CD4-positive, alpha-beta T cell treated with Interleukin-4 for 1 hour (primary cell): ENCODE measurements at regions not wholly inside any gene's neighbourhood (a gene's known extent, or its start where the extent isn't known, plus 50 kb on each side); places are given as distances from the start of the nearest gene placed in this dataset.
"Not testable (repeated sequence)": the region's sequence is repeated elsewhere in the genome, so short reads cannot be mapped to it uniquely, and the experiment has no call there.

ENCODE experiments used
- DNase-seq, 2 donors: peaks; one replicate each; pipeline ENCODE4 v3.0.0-alpha.2; 2020 to 2022

DNA sequence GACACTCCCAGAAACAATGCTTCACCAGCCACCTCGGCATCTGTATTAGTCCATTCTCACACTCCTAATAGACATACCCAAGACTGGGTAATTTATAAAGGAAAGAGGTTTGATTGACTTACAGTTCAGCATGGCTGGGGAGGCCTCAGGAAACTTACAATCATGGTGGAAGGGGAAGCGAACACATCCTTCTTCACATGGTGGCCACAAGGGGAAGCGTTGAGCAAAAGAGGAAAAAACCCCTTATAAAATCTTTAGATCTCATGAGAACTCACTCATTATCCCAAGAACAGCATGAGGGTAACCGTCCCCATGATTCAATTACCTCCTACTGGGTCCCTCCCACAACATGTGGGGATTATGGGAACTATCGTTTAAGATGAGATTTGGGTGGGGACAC, 140.9 kb downstream of the LIG4 start:
- not testable (repeated sequence) for DNase-seq

DNA sequence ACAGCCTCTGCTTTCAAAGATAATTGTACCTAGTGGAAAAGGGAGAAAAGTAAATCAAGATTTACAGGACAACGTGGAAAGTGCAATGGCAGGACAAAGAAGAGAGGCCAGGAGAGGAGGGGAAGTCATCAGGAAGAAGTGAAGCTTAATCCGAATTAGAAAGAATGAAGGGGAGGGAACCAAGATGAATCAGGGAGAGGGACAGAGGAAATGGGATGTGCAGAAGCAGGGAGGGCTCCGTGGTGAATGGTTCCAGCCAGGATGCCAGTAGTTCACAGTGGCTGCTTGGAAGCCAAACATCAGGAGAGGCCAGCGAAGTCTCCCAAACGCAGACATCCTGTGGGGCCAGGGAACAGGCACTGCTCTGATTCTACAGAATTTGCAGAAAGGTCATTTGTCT, 144.4 kb downstream of the LIG4 start:
- DNase-seq = no peak

DNA sequence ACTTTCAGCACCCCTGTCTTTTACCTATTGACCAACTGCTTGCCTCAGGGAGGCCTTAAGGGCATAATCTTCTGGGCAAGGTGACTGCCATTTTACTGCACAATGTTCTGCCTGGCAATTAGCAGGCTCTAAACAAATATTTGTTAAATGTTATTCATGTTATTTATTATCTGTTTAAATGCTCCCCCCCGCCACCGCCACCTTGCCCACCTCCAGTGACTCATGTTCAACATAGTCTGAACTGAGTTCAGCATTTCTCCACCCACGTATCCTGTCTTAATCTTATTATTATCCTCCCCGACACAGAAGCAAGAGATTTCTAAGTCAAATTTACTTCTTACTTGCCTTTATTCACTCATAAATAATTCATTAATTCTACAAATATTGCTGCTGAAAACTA, 144.8 kb downstream of the LIG4 start:
- no peak for DNase-seq

DNA sequence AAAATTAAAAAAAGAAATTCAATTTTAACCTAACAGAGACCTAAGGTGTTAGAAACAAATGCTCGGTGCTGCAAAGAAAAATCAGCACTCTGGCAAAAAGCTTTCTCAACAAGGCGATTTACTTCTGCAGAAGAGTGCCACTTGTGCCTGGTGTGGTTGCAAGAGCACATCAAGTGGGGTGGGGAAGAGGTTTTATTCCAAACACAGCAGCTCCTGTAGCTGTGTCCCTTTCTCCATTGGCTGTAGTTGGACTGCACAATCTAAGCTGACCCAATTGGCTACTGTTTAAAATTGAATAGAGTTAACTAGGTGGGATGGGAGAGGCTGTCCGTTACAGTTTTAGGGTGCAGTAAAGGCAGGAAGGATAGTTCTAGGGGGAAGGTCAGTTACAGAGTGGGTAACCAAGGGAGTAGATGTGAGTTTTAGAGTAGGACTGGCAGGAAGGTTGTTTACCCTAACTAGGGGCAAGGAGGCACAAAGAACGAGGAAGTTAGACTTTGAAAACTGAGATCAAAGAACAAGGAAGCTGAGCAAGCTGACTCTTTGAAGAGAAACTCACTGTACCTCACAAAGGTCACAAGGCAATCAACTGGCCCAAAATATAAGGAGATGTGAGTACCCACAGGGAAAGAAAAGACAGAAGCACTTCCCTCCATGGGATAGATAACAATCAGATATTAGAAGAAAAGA, 145.7 kb downstream of the LIG4 start:
- no peak for DNase-seq

DNA sequence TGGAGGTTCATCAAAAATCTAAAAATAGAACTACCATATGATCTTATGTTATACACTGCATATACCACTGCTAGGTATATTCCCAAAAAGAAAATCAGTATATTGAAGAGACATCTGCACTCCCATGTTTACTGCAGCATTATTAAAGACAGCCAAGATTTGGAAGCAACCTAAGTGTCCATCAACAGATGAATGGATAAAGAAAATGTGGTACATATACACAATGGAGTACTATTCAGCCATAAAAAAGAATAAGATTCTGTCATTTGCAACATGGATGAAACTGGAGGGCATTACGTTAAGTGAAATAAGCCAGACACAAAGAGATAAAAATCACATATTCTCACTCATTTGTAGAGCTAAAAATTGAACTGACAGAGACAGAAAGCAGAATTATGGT, 151.0 kb downstream of the LIG4 start:
- DNase-seq = not testable (repeated sequence)

DNA sequence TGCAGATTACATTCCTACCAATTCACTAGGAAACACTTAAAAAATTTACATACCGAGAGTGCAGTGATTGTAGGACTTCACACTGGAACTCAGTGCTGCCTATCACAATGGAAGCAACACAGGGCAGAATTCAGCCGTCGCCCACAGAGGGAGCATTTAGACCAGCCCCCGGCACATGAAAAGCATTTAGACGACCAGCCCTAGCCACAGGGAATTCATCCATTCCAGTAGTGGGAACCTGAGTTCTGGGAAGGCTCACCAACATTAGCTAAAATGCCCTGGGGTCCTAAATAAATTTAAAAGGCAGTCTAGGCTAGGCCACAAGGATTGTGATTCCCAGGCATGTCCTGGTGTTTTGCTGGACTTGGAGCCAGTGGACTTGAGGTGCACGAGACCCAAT, 155.2 kb downstream of the LIG4 start:
- no peak for DNase-seq

DNA sequence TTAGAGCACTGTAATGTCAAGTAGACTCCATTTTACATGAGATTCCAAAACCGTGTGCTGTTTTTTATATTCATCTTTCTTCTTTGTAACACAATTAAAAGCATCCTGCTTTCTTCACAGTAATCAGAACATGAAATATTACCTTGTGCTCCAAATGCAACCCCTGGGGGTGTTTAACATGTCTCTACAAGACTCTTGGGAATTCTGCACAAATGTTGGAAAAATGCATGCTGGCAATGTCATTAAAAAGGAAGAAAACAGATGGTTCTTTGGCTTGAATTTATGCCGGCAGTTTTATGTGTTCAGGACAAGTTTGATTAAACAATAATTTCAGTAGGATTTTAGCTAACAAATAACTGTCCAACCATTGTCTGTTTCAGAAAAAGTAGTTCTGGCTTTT, 159.1 kb downstream of the LIG4 start:
- DNase-seq = no peak

DNA sequence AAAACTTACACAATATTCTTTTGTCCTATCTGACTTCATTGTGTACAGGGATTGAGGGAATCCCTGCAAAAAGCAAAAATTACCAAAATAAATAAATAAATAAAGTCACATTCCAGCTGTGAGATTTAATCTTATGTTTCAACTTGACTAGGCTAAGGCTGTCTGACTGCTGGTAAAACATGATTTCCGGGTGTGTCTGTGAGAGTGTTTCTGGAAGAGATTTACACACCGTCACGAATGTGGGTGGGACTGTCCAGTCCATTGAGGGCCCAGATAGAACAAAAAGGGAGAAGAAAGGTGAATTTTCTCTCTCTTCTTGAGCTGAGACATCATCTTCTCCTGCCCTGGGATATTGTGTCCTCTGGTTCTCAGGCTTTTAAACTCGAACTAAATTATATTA, 166.1 kb downstream of the LIG4 start:
- DNase-seq = no peak

DNA sequence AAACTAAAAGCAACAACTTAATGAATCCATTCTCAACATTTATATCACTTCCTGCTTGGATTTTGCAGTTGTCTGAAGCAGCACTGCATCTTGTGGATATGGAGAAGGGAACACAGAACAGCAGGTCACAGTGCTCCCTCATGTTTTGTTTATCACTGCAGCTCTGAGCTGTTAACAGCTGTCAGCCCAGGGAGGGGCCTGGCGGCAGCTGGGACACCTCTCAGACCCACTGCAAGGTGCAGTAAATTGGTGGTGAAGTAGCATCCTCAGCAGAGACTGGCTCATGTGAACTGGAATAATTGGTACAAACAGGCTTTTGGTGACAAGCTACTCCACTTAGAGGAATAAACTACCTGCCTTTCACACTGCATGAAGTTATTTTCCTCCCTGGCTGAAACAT, 170.4 kb downstream of the LIG4 start:
- DNase-seq = no peak

DNA sequence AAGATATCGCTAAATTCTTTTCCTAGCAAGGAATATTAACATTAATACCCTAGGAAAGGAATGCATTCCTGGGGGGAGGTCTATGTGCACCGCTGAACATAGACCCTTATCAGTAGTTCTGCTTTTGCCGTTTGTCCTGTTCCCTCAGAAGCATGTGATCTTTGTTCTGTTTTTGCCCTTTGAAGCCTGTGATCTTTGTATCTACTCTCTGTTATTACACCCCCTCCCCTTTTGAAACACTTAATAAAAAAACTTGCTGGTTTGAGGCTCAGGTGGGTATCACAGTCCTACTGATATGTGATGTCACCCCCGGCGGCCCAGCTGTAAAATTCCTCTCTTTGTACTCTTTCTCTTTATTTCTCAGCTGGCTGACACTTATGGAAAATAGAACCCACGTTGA, 172.5 kb downstream of the LIG4 start:
- DNase-seq = not testable (repeated sequence)

DNA sequence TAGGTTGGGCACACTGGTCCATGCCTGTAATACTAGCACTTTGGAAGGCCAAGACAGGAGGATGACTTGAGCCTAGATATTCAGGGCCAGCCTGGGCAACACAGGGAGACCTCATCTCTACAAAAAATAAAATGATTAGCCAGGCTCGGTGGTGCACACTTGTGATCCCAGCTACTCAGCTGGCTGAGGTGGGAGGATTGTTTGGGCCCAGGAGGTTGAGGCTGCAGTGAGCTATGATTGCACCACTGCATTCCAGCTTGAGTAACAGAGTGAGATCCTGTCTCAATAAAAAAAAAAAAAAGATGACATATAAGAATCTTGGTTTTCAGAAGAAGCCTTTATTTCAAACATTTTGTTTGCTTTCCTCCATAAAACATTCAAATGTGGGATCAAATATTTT, 178.0 kb downstream of the LIG4 start:
- DNase-seq = no peak

DNA sequence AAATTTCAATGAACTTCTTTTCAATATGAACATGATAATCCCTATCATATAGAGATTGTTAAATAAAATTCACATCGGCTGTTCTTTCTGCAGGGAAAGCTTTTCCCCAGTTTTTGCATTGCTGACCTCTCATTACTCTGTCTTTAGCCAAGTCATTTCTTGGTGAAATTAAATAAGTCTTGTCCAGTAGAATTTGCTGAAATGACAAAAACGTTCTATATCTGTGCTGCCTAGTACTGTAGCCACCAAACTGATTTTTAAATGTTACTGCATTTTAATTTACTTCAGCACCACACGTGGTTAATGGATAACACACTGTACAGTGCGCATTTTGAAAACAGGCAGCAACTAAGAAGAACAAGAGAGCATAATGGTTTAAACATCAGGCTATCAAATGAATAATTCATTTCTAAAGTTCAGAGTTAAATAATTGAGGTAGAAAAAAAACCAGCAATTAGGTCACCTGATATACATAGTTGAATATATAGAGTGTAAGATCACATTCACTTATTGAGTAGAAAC, 178.9 kb downstream of the LIG4 start:
- DNase-seq = no peak

DNA sequence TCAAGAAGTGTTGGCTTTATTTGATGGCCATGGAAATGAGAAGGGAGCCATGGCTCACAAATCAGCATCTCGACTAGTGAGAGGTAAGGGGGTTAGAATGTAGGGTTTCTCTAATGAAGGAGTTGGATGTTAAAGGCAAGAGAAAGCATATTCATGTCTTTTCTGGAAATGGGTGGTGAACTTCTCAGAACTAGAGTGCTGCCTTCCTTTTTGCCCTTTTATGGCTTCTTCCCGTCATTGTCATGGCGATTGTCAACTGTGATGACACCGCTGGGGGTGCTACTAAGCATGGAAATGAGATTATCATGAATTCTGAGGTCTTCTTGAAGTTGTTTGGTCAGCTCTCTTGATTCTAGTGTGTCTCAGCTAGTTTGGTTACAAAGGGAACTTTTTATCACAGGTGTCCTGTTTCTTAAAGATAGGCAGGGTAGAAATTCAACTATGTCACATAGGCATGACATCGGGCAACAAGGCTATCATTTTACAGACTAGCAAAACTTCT, 180.4 kb downstream of the LIG4 start:
- no peak for DNase-seq

DNA sequence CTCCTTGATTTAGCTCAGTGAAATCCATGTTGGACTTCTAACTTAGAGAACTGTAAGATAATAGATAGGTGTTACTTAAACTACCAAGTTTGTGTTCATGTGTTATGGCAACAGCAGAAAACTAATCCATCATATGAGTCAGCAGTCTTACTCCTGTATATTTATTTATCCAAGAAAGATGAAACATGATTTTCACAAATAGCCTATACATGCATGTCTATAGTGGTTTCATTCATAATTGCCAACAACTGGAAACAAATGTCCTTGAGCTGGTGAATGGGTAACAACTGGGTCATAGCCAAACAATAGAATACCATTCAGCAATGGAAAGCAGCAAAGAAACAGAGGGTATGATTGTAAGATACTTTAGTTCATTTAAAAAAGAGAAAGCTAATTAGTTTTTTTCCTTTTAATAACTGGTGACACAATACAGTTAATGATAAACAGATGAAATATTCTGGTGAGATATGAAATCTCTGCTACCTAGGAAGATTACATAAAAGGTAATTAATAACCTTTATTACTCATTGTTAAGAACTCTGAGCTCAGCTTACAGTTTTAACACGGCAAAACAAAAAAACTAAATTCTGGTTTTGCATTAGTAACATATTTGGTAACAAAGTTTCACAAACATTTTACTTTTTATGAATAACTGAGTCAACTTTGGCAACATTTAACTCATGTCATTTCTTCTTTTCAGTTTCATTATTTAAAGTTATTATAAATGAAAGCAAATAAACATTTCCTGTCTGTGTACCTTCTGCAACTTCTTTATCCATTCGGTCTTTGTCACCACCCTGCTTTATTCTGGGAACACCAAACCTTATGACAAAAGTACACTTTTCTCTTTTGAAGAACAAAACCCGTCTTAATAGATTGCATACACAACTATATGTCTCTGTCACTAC, 181.3 kb downstream of the LIG4 start:
- no peak for DNase-seq

DNA sequence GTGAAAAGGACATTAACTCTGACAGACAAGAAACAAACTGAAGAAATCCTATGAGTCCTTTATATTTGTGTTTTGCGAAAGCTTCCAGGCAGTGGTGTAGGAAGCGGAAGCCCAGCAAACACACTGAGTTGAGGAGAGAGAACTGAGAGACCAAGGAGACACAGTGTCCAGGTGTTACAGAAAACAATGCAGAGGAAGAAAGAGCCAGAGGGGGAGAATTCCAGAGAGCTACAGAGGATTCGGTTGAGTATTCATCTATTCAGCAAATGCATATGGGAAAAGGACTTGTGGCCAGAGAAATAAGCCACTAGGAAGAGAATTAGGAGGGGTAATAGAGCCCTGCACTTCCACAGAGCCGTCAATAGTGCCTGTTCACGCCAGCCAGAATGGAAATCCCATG, 183.5 kb downstream of the LIG4 start:
- DNase-seq = no peak

DNA sequence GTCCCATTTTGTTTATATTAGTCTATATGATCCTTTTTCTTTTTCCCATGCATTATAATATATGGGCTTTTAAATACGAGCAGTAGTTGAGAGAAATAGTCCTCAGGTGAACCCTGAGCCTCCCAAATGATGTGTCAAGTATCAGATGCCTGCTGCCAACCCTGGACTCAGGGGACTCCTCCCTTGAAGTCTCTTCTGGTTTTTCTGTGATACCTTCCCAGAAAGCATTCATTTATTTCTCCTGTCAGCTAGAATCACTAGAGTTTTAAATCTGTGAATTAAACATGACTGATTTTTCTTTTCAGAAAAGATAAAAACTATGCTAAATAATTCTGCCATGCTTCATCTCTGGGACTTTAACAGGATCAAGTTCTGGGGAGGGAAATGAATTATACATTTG, 184.6 kb downstream of the LIG4 start:
- DNase-seq = no peak

DNA sequence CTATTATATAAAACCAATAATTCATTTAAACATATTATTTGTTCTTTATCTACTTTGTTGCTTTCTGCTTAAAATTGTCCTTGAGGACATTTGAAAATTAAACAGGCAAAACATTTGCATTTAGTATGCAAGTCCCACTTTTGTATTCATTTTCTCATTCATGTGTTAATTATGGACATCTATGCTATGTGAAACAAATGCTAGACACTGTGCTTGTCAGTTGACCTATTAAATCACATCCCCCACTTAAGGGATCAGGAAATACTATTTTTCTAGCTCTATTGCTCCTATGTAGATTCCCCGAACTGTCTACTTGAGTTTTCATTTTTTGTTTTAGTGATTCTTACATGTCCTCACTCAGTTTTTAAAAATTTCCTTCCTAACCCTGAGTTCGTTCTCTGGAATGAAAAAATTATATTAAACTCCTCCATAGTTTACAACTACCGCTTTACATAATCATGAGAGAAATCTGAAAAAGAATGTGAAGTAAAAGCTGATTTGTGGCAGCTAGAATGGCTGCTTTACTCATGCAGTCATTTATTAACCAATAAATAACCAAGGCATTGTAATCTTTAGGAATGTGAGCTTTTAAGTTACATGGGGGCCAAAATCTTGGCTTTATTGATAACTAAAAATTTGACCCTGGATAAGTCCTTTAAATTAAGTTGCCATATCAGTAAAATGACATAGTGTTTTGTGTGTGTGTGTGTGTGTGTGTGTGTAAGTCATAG, 188.5 kb downstream of the LIG4 start:
- DNase-seq = no peak

DNA sequence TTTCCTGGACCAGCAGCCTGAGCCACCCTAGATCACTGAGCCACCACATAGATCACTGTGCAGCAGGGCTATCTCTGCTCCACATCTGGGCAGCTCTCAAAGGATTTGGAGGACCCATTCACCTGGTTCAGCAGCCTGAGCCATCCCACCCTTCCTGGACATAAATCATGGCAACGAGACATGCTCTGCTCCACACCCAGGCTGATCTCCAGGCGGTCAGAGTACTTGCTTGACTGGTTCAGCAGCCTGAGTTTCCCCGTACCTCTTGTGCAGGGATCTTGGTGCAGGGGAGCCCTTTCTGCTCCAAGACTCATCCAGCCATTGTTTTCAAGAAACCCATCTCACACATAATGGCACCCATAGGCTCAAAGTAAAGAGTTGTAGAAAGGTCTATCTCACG, 195.3 kb downstream of the LIG4 start:
- DNase-seq = no peak

DNA sequence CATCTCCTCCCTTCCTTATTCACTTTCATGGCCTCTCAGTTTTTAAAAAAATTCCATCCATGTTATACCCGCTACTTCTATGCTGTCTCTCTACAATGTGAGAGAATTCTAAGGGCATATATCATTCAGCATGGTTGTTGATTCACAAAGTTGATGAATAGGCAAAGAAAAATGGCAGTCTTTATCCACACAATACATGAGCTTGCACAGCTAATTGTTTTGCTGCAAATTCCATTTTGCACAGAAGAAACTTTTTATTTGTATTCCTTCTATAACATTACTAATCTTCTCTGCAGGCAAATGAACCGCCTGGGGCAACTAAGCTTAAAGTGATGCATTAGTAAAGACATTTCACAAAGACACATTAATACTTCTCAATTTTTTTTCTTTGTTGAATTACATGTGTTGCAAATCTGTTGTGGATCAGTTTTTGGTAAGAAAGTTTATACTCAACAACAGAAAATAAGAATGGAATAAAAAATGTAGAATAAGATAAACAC, 196.9 kb downstream of the LIG4 start:
- DNase-seq = no peak

DNA sequence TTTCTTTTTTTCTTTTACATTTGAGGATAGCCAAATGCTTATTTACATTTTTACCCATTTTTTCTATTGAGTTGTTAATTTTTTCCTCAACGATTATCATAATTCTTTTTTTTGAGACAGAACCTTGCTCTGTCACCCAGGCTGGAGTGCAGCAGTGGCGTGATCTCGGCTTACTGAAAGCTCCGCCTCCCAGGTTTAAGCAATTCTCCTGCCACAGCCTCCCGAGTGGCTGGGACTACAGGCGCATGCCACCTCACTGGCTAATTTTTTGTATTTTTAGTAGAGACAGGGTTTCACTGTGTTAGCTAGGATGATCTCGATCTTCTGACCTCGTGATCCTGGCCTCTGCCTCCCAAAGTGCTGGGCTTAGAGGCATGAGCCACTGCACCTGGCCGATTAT, 208.7 kb downstream of the LIG4 start:
- DNase-seq = no peak

DNA sequence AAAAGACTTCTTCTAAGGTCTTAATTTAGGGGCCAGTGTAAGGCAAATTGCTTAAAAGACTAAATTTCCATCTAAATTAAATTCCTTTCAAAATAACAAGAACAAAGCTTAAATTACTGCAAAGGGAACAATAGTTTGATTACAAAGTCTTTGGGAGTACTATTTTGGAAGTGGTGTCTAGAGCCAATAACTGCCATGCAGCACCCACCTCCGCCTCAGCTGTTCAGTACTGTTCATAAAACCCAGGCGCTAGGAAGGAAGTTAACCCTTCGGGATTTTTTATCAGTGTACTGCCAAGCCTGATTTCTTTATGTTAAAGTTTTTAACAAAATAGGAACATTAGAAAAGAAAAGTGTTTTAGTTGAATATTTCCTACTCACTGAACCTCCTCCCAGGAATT, 210.1 kb downstream of the LIG4 start:
- DNase-seq = no peak

DNA sequence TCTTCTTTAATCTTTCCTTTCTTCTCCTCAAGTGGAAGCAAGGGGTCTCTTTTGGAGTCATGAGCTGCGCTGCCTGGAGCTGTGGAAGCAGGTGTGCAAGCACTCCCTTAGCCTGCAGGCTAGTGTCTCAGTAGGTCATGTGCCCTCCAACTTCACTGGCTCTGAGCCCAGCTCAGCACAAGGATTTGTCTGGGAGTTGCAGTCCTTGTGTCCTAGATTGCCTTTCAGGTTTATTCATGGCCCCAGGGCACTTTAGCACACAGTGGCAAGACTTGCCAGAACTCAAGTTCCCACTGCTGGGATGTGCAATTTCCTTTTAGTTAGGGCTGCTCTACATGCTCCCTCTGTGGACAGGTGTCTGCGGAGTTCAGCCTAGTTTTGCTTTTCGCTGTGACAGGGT, 211.7 kb downstream of the LIG4 start:
- DNase-seq = no peak

DNA sequence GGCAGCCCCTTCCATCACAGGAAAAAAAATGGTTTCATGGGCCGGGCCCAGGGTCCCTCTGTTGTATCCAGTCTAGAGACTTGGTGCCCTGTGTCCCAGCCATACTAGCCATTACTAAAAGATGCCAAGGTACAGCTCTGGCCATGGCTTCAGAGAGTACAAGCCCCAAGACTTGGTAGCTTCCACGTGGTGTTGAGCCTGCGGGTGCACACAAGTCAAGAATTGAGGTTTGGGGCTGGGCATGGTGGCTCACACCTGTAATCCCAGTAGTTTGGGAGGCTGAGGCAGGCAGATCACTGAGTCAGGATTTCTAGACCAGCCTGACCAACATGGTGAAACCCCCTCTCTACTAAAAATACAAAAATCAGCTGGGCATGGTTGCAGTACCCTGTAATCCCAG, 214.3 kb downstream of the LIG4 start:
- DNase-seq = no peak
